ENCODE measurements at regions not wholly inside any gene's neighbourhood (a gene's known extent, or its start where the extent isn't known, plus 50 kb on each side); places are given as distances from the start of the nearest gene placed in this dataset.

DNA sequence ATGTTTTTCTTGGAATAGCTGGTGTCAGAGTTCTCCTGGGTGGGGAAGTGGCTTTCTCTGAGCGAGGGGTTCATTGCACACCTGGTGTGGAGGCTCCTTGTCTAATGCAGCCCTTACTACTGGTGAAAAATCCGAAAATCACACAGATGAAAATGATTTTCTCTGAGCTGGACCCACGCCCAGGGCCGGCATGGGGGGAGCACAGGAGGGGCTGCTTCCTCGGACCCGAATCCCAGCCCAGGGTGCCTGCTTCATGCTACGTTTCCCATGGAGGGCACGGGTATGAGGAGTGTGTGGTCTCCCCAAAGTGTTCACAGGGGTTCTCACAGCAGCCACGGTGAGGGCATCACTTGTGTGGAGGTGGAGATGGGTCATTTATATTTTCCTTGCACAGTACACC lies 288.0 kb upstream of the HDAC4 start:
- CTCF ChIA-PET: no interaction called here
- TF ChIP-seq, protein P1, sequence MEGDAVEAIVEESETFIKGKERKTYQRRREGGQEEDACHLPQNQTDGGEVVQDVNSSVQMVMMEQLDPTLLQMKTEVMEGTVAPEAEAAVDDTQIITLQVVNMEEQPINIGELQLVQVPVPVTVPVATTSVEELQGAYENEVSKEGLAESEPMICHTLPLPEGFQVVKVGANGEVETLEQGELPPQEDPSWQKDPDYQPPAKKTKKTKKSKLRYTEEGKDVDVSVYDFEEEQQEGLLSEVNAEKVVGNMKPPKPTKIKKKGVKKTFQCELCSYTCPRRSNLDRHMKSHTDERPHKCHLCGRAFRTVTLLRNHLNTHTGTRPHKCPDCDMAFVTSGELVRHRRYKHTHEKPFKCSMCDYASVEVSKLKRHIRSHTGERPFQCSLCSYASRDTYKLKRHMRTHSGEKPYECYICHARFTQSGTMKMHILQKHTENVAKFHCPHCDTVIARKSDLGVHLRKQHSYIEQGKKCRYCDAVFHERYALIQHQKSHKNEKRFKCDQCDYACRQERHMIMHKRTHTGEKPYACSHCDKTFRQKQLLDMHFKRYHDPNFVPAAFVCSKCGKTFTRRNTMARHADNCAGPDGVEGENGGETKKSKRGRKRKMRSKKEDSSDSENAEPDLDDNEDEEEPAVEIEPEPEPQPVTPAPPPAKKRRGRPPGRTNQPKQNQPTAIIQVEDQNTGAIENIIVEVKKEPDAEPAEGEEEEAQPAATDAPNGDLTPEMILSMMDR (IDR thresholded peaks at IDR 0.05; ENCODE audit: insufficient read depth, low read length, missing control alignments): no peak
- H3K4me3 ChIP-seq (ENCODE audit: low read depth, low read length): no peak overlapping the region
- DNase-seq (ENCODE audit: low read depth, low spot score): no peak
- POLR2A ChIA-PET: no interaction called here

DNA sequence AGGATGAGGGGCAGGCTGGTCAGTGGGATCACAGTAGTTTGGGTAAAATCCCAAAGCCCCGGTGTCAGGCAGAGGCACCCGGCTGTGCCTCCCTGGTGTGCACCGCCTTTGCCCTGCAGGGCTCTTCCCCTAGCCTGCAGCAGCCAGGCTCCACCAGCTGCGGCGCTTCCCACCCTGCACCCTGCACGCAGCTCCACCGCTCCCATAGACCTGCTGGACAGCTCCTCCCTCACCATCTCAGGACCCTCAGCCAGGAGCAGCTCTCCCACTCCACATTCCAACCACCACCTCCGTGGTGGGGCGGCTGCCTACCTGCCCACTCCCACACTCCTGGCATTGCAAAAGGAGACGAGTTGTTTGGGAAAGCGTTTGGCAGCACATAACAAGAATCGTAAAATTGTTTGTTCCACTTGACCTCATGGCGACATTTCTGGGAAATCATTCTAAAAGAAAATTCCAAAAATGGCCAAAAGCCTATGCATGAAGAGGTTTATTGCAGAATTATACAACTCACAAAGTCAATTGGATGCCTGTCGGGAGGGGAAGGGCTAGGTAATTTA lies 287.4 kb upstream of the HDAC4 start:
- TF ChIP-seq, protein P1 (IDR thresholded peaks at IDR 0.05; ENCODE audit: insufficient read depth, low read length, missing control alignments): peak; percentile 9
- POLR2A ChIA-PET: no interaction called here
- no peak for DNase-seq (ENCODE audit: low read depth, low spot score)
- H3K4me3 ChIP-seq (ENCODE audit: low read depth, low read length): no peak overlapping the region
- CTCF ChIA-PET: no interaction called here

DNA sequence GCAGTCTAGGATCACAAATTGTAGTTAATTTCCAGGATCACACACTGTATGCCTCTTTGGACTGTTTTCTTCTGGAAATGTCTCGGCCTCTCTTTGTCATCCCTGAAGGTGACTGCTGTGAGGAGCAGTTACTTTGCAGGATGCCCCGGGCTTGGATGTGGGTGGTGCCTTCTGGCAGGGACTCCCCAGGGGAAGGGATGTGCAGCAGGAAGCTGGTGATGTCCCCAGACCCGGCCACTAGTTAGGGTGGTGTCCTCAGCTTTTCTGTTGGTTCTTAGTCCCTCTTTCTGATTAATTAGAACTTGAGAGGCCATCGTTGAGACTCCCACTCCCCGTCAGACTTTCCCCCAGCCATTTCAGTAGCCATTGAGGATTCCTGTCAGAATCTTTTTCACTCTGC lies 286.6 kb upstream of the HDAC4 start:
- TF ChIP-seq, protein P1 (IDR thresholded peaks at IDR 0.05; ENCODE audit: insufficient read depth, low read length, missing control alignments): no peak
- POLR2A ChIA-PET: no interaction called here
- no peak overlapping the region for H3K4me3 ChIP-seq (ENCODE audit: low read depth, low read length)
- CTCF ChIA-PET: no interaction called here
- DNase-seq (ENCODE audit: low read depth, low spot score): no peak

DNA sequence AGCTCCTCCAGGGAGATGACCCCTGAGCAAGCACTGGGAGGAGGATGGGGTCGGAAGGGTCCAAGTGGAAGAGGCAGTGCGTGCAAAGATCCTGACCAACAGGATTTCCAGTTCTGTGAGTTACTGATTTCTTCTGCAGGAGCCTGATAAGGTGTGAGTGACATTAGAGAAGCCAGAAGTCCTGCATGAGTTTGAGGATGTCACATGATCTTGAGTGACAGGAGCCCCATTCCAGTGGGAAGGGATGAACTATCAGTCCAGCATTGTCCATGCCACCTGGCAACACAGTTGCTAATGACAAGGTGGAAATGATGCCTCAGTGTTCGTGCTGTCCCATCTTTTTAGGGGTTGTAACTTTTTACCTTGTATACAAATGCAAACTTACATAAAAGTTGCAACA lies 285.1 kb upstream of the HDAC4 start:
- no peak for DNase-seq (ENCODE audit: low read depth, low spot score)
- ChIA-PET CTCF (no interaction called here), POLR2A (no interaction called here)
- TF ChIP-seq, protein P1 (IDR thresholded peaks at IDR 0.05; ENCODE audit: insufficient read depth, low read length, missing control alignments): no peak
- H3K4me3 ChIP-seq (ENCODE audit: low read depth, low read length): no peak overlapping the region

DNA sequence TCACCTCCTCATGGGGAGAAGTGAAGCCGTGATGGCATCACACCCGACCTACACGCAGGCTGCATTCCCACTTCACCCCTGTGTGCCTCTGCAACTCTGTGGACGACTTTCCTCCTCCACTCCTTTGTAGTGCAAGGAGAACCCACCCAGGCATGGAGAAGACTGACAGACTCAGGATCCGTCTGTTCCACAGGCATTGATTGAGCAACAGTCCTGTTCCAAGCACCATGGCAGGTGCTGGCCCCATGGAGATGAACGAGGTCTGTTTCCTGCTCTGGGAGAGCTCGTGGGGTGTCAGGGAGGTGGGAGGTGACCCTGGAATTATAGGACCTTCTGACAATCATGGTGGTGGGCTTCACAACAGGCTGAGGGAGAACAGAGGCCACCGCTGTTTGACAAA lies 284.7 kb upstream of the HDAC4 start:
- CTCF ChIA-PET: no interaction called here
- TF ChIP-seq, protein P1 (IDR thresholded peaks at IDR 0.05; ENCODE audit: insufficient read depth, low read length, missing control alignments): no peak
- POLR2A ChIA-PET: no interaction called here
- DNase-seq (ENCODE audit: low read depth, low spot score): no peak
- H3K4me3 ChIP-seq (ENCODE audit: low read depth, low read length): no peak overlapping the region

DNA sequence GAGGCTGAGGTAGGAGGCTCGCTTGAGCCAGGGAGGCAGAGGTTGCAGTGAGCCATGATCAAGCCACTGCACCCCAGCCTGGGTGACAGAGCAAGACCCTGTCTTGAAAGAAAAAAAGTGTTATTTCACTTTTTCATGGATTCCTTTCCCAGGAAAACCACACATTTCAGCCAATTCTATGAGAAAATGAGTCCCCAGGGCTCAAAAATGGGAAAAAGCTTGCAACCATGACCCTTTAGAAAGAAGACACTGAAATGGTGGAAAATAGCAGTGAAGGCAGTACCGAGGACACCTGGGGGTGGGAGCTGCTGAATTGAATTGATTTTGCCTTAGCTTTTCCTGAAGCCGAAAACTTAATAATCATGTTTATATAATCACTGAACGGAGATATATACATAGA lies 284.2 kb upstream of the HDAC4 start:
- POLR2A ChIA-PET: no interaction called here

More for the DNA sequence above, 284.2 kb upstream of the HDAC4 start:
- TF ChIP-seq, protein P1 (IDR thresholded peaks at IDR 0.05; ENCODE audit: insufficient read depth, low read length, missing control alignments): no peak
- CTCF ChIA-PET: no interaction called here
- DNase-seq (ENCODE audit: low read depth, low spot score): no peak
- no peak overlapping the region for H3K4me3 ChIP-seq (ENCODE audit: low read depth, low read length)
